ENCODE measurements at regions not wholly inside any gene's neighbourhood (a gene's known extent, or its start where the extent isn't known, plus 50 kb on each side); places are given as distances from the start of the nearest gene placed in this dataset.

DNA sequence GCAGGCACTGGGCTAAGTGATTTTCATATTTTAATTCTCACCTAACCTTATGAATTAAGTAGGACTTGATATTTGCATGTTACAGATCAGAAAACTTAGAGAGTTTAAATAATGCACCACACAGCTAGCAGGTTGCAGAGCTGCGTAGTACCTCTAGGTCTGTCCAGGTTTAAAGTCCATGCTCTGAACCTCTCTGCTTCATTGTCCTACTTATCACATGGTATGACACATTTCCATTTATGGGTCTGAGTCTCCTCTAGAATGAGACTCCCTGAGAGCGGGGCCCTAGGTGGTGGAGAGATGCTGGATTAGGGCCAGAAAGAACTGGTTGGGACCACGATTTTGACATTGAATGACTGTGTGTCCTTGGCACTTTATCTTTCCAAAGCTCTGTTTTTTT, 102.5 kb upstream of the USP24 start:
- Mint-ChIP-seq H3K4me1 (ENCODE audit: unreplicated experiment) (peaks cover 8% of the 10 kb centered on the region), H3K27ac (ENCODE audit: unreplicated experiment) (no peak overlapping the region), H3K36me3 (ENCODE audit: low read depth, unreplicated experiment) (no peaks in the 10 kb centered on the region), H3K27me3 (ENCODE audit: unreplicated experiment) (no peaks in the 10 kb centered on the region), H3K9me3 (ENCODE audit: unreplicated experiment) (no peaks in the 10 kb centered on the region), H3K4me3 (ENCODE audit: unreplicated experiment) (no peak overlapping the region)
- DNase-seq (ENCODE audit: low spot score): no peak
- TF ChIP-seq CTCF (IDR thresholded peaks at IDR 0.05; ENCODE audit: unreplicated experiment): no peak

DNA sequence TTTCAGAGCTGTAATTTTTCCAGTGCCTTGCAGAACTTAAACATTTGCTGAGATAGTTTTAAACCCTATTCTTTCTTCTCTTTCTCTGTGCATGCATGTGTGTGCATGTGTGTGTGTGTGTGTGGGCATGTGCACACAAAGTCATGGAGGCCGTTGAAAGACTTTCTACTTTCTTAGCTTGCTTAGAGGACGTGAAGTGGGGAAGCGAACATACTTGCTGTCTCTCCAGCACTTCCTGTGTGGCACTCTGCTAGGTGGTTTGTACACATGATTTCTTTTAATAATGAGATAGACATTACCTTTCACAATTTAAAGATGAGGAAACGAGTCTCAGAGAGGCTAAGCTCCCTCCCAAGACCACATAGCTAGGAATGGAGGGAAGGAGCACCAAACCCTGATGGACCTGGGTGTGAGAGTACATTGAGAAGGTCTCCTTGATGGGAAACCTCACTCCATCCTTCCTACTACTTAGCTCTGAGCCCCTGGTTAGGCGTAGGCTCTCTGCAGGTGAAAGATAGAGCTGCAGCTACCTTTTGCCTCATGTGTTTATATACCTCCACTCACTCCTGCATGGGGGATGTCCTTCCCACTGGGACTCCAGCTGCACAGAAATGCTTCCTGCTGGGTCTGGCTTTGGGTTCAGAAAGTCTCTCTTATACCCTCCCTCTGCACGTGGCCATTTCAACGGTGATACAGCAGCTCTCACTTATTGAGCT, 101.9 kb upstream of the USP24 start:
- Mint-ChIP-seq H3K9me3 (ENCODE audit: unreplicated experiment) (no peaks in the 10 kb centered on the region), H3K27ac (ENCODE audit: unreplicated experiment) (no peak overlapping the region), H3K27me3 (ENCODE audit: unreplicated experiment) (no peaks in the 10 kb centered on the region), H3K4me3 (ENCODE audit: unreplicated experiment) (no peak overlapping the region), H3K4me1 (ENCODE audit: unreplicated experiment) (peaks cover 8% of the 10 kb centered on the region), H3K36me3 (ENCODE audit: low read depth, unreplicated experiment) (no peaks in the 10 kb centered on the region)
- TF ChIP-seq CTCF (IDR thresholded peaks at IDR 0.05; ENCODE audit: unreplicated experiment): no peak
- no peak for DNase-seq (ENCODE audit: low spot score)

DNA sequence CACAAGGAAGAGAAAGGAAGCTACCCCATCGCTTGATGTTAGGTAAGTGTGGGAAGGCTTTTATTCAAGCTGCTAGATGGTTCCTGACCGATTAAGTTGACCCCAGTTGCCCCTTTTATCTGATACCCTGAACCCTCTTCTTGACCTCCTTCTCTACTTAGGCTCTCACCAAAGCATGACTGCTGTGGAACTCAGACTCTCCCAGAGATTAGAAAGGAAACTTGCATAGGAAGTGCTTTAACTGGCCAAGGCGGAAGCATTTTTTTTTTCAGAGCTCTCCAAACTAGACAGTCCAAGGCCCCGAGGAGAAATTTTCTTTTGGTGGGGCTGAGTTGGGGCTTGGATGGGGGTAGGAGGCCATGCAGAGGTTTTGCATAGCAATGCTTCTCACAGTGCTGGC, 101.3 kb upstream of the USP24 start:
- no peak for TF ChIP-seq CTCF (IDR thresholded peaks at IDR 0.05; ENCODE audit: unreplicated experiment)
- Mint-ChIP-seq H3K4me3 (ENCODE audit: unreplicated experiment) (no peak overlapping the region), H3K27me3 (ENCODE audit: unreplicated experiment) (no peaks in the 10 kb centered on the region), H3K36me3 (ENCODE audit: low read depth, unreplicated experiment) (no peaks in the 10 kb centered on the region), H3K4me1 (ENCODE audit: unreplicated experiment) (peaks cover 8% of the 10 kb centered on the region), H3K9me3 (ENCODE audit: unreplicated experiment) (no peaks in the 10 kb centered on the region), H3K27ac (ENCODE audit: unreplicated experiment) (no peak overlapping the region)
- DNase-seq (ENCODE audit: low spot score): no peak

GRCh38 chr1:55315552-55315951, 100.4 kb upstream of the USP24 start:
- no peak overlapping the region for H3K4me3 Mint-ChIP-seq (ENCODE audit: unreplicated experiment)
- no peaks in the 10 kb centered on the region for H3K36me3 Mint-ChIP-seq (ENCODE audit: low read depth, unreplicated experiment)
- H3K4me1 Mint-ChIP-seq (ENCODE audit: unreplicated experiment): peaks cover 8% of the 10 kb centered on the region
- no peak overlapping the region for H3K27ac Mint-ChIP-seq (ENCODE audit: unreplicated experiment)
- no peak for TF ChIP-seq CTCF (IDR thresholded peaks at IDR 0.05; ENCODE audit: unreplicated experiment)
- no peaks in the 10 kb centered on the region for H3K27me3 Mint-ChIP-seq (ENCODE audit: unreplicated experiment)
- no peak for DNase-seq (ENCODE audit: low spot score)
- no peaks in the 10 kb centered on the region for H3K9me3 Mint-ChIP-seq (ENCODE audit: unreplicated experiment)

- no peaks in the 10 kb centered on the region for H3K27me3 Mint-ChIP-seq (ENCODE audit: unreplicated experiment)
- TF ChIP-seq CTCF (IDR thresholded peaks at IDR 0.05; ENCODE audit: unreplicated experiment): no peak
- H3K27ac Mint-ChIP-seq (ENCODE audit: unreplicated experiment): no peak overlapping the region
- H3K4me1 Mint-ChIP-seq (ENCODE audit: unreplicated experiment): peaks cover 8% of the 10 kb centered on the region
- H3K36me3 Mint-ChIP-seq (ENCODE audit: low read depth, unreplicated experiment): no peaks in the 10 kb centered on the region
- no peaks in the 10 kb centered on the region for H3K9me3 Mint-ChIP-seq (ENCODE audit: unreplicated experiment)
- no peak for DNase-seq (ENCODE audit: low spot score)
- no peak overlapping the region for H3K4me3 Mint-ChIP-seq (ENCODE audit: unreplicated experiment)
Measured at GRCh38 chr1:55314740-55315139, 99.6 kb upstream of the USP24 start.

Measured in endothelial cell (in vitro differentiated cells).